HG03575 (cell line): ENCODE measurements at regions not wholly inside any gene's neighbourhood (a gene's known extent, or its start where the extent isn't known, plus 50 kb on each side); places are given as distances from the start of the nearest gene placed in this dataset.

Experiments
- ATAC-seq: cut with Tn5 transposase; IDR thresholded peaks from one replicate; pipeline ENCODE4 v1.9.1; 2021; ENCODE audit not compliant: unreplicated experiment, insufficient number of reproducible peaks, low FRiP score; ENCODE audit errors: extremely low read depth

DNA sequence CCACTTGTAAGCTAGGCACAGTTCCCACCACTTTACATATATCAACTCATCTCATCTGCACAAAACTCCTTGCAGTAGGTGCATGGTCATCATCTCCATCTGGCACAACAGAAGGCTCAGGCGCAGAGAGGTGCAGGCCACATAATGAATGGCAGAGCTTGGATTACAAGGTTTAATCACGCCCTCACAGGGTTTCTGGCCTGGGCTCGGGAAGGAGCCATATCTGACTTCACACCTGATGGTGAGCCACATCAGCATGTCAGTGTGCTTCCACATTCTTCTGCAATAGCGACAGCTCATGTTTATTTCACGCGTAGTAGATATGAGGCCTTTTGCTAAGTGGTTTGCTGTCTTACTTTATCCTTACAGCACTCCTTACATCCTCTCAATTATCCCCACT, 650.2 kb downstream of the INHBA start:
- ATAC-seq, result no peak

DNA sequence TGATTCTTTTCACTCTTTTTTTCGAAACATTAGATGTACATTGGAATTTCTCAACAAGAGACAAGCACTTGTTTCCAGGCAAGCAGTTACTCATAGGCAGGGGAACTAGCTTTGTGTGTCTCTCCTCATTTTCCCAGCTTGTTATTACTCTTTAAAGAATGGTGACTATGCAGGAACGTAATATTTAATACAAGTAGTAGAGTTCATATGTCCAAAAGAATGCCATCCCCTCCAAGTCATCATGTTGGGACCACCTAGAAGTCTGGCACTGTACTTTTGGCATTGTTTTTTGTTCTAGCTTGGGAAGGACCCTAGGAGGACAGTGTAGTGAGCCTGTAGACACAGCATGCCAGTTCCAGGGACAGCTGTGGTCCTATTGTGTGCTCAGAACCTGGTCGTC, 650.7 kb downstream of the INHBA start:
- ATAC-seq, result no peak

DNA sequence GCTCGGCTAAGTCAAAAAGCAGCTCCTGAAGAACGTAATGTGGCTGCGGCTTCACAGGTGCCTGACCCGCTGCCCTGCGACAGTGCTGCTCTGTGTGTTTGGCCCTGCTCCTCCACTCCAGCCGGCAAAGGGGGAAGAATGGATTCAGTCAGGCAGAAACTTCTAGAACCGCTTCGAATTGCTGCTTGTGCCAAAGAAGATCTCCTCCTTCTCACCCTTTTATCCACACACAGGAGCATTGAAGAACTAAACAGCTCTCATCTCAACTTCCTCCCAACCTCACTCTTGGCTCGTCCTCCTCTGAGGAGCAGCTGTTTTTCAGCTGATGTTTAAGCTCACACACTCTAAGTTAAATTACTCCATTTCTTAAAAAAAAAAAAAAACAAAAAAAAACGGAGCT, 651.4 kb downstream of the INHBA start:
- no peak for ATAC-seq

DNA sequence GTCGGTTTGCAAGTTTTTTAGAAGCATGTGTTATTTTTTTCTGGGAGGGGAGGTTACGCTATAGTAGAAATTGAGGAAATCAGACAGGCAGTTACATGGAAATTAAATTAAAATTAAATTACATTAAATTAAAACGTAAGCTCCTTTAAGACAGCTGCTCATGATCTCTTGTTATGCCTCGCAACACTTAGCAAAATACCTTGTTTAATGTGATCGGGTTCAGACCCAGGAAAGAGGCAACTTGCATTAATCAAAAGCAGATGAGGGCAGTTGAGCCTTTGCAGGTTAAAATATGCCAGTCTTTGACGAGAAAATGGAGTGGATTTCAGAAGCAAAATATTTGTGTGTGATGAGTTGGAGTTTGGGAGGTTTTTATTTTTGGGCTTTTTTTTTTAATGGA, 651.8 kb downstream of the INHBA start:
- ATAC-seq, result no peak

DNA sequence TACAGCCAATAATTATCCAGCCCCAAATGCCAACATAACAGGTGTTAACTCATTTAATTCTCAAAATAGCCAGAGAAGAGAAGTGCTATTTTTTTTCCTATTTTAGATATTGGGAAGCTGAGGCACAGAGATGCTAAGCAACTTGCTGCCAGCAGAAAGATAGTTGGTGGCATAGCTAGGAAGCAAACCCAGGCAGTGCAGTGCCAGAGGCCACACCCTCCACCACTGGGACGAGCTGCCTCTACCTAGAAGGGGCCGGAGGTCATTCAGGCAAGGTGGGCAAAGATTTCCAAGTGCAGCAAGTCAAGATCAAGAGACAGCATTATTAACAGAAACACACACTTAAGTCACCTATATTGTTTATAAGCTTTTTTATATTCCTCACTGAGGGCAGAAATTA, 654.1 kb downstream of the INHBA start:
- ATAC-seq, result no peak

DNA sequence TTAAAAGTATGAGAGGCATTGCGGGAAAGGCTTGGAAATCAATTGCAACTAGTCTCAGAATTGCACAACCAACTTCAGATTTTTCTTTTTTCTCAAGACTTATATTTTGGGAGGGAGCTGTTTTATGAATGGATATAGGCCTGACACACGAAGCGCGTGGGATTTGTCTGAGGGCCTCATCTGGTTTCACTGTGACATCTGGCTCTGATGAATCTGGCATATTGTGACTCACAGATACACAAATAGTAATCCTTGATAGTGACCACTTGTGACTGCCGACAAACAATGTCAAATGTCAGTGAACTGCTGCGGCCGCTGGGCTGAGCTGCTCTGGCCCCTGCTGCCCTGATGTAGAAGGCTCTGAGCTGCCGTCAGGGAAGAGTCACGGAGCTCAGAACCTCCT, 655.1 kb downstream of the INHBA start:
- ATAC-seq, result no peak

DNA sequence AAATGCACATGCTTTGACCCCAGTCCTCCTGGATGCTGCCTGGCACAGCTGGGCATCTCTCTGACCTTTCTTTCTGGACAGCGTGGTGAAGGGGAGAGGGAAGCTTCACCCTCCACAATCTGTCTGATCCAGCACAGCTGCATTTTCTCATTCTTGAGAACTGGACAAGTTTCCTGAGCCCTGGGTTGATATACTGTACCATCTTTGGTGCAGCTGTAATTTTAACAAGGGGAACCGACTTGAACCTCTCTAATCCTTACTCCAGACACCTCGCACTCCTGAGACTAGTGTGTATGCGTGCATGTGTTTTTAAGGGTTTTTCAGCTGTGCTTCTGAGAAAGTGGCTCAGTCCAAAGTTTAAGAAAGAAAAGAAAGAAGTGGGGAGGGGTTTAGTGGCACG, 655.7 kb downstream of the INHBA start:
- ATAC-seq, result no peak

DNA sequence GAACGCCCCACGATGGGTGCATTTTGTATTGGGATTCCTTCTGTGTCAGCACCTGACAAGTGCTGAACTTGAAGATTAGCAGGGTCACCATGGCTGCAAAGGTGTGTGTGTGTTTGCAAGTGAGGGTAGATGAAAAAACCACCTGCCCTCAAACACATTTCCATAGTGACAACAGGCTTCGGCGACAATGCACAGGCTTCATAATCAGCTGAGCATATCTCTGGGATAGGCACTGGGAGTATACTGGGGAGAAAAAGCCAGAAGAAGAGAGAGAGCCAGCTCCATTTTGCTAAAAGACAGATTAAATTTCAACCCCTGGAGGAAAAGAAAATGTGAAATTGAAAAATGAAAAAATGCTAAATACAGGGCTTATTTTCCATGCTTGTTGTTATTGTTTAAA, 656.1 kb downstream of the INHBA start:
- no peak for ATAC-seq

DNA sequence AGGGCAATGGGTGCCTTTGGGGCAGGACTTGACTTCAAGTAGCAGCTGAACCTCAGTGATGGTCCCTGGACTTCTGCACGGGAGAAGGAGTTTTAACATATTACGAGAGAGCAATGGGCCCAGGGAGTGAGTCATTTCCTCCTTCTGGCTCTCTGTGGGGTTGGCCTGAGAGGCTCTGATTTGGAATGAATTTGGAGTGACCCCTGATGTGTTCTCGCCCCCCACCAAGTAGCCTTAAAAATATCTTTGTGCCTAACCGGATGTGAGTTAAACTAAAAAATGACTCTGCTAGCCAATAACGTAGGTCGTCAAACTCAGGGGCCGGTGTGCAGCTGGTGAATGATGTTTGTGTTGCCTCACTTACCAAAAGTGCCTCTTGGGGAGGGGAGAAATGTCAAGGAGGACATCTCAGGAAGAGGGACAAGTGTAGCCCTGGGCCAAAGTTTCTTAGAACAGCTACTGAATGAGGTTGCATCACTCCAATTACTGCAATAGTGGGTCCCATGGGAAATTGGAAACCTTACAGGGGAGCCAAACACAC, 656.6 kb downstream of the INHBA start:
- ATAC-seq, result no peak

DNA sequence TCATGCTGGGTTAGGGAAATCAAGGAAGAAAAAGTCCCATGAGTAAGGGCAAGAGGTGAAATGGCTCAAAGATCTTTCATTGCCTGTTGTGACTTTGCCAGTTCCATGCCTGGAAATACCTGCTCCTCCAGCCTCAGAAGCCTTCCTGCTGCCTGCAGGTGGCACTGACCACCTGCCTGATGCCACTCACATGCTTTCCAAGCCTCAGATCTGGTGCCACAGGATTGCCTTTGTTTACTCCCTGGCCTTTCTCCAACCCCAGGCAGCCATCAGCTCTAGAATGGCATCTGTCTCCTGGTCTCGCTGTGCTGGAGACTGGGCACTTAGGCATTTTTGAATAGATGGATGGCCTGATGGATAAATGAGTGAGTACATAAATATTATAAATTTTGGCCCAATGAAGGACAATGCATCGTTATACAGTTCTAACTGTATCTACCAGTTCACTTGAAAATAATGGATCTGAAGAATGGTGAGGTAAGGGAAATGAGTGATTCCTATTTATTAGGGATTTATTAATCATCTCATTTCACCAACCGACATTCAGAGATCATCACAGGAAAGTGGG, 657.2 kb downstream of the INHBA start:
- no peak for ATAC-seq

DNA sequence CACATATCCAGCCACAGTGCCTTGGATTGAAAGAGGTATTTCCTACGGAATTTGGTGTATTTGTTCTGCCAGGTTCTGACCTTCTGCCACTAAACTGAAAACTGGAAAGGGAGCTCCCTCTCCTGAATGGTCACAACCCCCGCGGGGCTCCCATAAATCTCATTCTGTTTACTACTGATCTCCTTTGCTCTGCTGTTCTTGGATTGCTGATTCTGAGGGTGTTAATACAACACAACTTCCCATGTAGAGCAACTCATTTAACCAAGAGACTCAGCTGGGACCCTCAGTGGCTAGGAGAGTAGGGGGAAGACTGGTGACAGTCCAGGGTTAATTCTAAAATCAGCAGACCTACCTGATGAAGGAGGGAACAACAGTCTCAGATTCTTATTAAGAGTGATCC, 662.9 kb downstream of the INHBA start:
- no peak for ATAC-seq

DNA sequence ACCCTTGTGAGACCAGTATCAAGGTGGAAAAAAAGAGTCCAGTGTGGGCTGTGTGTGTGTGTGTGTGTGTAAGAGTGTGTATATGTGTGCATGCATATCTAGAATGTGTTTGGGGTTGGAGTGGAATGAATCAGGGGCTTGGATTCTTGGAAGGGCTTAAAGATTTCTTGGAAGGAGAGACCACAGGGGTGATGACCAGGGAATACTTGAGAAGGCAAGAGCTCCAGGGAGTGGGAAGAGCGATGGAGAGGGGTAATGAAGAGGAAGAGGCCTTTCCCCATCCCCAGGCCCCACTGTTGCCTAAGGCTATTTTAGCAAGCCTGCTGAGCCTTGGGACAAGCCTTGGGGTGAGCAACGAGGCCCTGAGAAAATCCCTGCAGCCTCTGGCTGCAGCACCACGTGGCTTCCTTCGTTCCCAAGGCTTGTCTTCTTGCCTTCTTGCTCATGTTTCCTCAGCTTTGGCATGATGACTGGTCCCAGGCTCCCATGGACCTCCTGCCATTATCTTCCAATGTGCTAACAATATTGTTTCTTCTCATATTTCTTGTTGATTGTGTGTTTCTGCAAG, 663.4 kb downstream of the INHBA start:
- ATAC-seq, result no peak

DNA sequence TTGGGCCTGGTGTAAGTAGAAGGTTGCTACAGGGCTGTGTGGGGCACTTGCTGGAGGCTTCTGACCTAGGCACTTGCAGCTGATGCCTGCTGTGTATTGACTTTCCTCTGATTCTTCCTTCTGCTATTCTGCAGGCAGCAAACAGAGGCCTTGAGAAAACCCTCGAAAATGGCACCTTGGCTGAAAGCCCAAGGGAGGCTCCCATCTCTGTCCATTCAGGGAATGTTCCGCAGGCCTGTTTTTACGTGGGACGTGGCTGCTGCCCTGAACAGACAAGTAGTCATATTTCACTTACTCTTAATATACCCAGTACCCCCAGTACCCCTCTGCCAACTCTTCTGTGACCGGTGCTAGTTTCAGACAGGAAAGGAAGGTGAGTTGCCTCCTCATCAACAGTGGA, 664.7 kb downstream of the INHBA start:
- ATAC-seq, result no peak

DNA sequence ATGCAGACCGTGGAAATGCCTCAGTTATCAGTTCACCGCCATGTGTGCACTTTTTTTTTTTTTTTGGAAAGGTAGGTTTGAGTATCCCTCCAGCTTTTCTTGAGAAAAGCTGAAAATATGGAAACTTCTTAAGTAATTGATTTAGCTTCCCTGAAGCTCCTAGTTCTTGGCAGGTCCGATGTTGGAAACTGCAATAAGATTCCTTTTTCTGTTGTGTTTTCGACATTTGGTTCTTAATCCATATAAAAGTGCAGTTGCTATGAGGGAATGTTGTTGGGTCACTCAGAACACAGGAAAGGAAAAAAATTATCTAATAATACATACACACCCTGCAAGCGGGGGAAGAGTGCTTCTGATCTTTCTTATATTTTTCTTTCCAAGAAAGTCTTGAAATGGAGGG, 665.2 kb downstream of the INHBA start:
- no peak for ATAC-seq

DNA sequence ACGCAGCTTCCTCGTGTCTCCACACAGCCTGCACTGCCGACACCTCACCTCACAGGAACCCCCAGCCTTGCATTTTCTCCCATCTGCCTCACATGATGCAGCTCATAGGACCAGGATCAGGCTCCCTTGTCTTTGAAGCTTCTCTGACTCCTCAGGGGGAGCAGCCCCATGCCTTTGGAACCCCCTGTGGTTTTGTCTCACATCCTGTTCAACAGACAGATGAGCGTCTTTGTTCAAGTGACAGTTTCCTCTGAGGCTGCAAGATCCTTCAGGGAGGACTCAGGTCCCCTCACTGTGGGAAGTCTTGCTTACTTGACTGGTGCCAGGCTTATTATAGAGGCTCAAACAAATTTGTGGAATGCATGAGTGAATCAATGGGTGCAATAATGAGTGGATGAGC, 667.1 kb downstream of the INHBA start:
- ATAC-seq, result no peak

DNA sequence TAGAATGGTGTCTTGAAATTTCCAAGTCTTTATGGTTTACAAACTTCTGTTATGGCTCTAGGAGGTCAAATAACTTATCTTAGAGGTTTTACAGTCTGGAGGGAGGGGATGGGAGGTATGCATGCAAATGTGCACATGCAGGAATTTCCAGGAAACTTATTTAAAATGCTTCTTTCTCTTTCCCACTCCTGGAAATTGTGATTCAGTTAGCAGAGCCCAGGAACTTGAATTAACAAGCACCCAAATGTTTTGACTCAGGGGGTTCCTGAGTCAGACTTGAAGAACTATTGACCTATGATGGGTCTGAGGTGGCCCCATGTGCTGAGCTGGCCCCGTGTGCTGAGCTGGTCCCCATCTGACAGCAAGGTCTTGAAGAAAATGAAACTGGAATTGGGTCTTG, 669.4 kb downstream of the INHBA start:
- no peak for ATAC-seq

DNA sequence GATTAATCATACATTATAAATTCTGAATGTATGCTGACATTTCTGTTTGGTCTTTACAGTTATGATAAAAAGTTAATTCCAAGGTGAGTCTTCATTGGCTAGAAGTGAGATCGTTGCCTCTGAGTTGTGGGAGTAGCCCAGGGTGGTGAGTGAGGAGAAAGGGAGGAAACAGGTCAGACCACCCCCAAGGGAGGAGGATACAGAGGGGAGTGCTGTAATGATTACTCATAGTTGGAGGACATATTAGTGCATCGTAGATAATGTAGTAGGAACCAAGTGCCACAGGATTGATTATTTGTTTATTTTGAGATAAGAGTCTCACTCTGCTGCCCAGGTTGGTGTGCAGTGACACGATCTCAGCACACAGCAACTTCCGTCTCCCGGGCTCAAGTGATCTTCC, 672.2 kb downstream of the INHBA start:
- ATAC-seq, result no peak

DNA sequence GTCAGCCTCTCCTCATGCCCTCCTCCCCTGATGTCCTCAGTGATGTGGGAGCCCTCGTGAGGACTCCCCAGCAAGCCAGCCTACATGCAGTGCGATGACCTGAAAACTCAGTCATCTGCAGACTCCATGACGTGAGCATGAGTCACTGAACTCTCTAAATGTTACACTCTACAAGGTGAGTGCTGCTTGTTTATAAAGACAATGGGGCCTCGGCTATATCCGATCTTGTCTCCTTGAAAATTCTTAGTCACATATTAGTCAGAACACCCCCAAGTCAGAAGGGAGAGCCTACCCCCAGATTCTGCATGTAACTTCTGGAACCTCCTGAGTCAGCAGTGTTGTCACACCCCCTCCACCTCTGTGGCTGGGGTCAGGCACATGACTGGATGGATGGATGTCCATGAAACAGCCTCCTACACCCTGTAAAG, 673.8 kb downstream of the INHBA start:
- ATAC-seq, result no peak

DNA sequence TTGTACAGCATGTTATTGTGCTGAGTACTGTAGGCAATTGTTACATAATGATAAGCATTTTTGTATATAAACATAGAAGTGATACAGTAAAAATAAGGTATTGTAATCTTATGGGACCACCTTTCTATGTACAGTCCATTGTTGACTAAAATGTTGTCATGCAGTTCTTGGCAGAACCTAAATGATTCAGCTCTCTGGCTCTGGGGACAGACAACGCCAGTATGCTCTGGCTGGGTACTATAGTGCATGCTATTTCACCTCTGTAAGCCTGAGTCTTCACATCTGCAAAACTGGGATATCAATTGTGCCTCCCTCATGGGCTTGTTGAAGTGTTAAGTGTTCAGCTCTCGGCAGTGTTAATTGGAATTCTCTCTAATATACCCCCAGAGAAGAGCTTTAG, 674.3 kb downstream of the INHBA start:
- no peak for ATAC-seq

DNA sequence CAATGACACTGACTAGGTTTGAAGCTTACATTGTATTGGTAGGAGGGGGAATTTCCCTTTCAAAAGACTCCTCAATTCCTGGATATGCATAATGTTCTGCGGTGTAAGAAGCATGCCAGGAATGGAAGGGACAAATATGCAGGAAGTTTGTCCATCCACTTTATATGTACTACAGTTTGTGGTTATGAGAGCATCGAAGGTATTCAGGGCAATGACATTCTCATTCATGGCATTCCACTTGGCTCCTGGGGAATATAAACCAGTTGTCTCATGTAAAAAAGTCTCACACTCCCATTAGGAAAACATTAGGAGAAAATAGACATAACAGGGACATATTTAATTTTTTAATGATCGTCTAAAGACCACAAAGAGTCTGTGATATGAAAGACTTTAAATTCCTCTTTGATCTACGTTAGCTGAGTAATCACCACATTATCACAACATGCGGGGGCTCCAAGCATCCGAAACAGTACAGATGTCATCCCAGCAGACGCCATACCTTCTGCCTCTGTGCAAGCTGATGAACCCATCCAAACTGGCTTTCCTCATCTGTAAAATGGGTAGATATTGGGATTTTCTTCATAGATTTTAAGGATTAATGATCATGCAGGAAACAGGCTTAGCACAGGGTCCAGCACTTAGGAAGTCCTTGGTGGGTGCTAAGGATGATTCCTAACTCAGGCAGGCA, 675.3 kb downstream of the INHBA start:
- no peak for ATAC-seq

DNA sequence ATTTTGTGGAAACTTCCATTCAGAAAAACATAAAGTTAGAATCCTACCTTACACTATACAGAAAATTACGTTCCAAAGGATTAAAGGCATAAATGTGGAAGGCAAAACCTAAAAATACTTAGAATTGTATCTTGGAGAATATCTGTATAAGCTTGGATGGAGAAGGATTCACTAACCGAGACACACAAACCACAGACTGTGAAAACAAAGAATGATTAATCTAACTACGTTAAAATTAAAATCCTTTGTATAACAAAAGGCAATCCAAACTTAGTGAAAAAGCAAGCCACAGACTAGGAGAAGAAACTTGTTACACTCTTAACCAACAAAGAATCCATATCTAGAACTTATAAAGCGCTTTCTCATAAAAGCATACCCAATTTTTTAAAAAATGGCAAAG, 678.8 kb downstream of the INHBA start:
- no peak for ATAC-seq
